HCT116 (cell line): ENCODE measurements at regions not wholly inside any gene's neighbourhood (a gene's known extent, or its start where the extent isn't known, plus 50 kb on each side); places are given as distances from the start of the nearest gene placed in this dataset.

ENCODE experiments used
- ATAC-seq: fragments of 200-7000 bp; cut with Tn5 transposase; 2 replicates; pipeline ENCODE4 v1.9.1; 2020; ENCODE audit warnings: mild to moderate bottlenecking, moderate library complexity
- BruUV-seq: library from RNA; stranded (reverse); fragments of 400-500 nt; replicated peaks from 2 replicates; lab custom pipeline; 2021; lab: Mats Ljungman, UMichigan
- CTCF ChIA-PET: fragments of 300-600 bp; sonication (Branson Sonifier 250); formaldehyde crosslinking; loops from one replicate; lab custom pipeline; 2021; ENCODE audit warnings: antibody characterized with exemption; lab: Charles Lee
- POLR2A ChIA-PET: fragments of 300-600, 350-600 bp; sonication (Branson Sonifier 250); formaldehyde crosslinking; loops from one replicate; lab custom pipeline; 2021; ENCODE audit warnings: antibody characterized with exemption; lab: Charles Lee
- RAD21 ChIA-PET, 2 experiments: fragments of 300-600 bp; sonication (Branson Sonifier 250); formaldehyde crosslinking; loops; one replicate each; lab custom pipeline; 2023; ENCODE audit warnings: low total read pairs in 2 of 2; ENCODE audit not compliant: uncharacterized antibody in 2 of 2, unreplicated experiment in 2 of 2, low non-redundant PET in 1 of 2; lab: Charles Lee
- DNase-seq: peaks from one replicate; pipeline ENCODE4 v3.0.0-alpha.2; 2010; ENCODE audit warnings: low read depth, low spot score
- H2AFZ ChIP-seq: fragments of 200-600 bp; shearing (Covaris generic), sonication (generic); 2 replicates; pipeline ENCODE4 v1.6.1; 2017; ENCODE audit warnings: low read depth, mixed run types, mixed read lengths, antibody characterized with exemption, low read length; ENCODE audit not compliant: poor library complexity, severe bottlenecking
- H3K27ac ChIP-seq: 2 replicates; pipeline ENCODE4 v1.5.1; 2012; ENCODE audit warnings: low read depth, low read length
- H3K27me3 ChIP-seq: fragments of 200-600 bp; sonication (generic); 2 replicates; pipeline ENCODE4 v1.6.1; 2016; ENCODE audit warnings: mixed run types, low read length, mixed read lengths; ENCODE audit not compliant: insufficient read depth
- H3K36me3 ChIP-seq, 2 experiments: fragments of 200-500 bp in 1 of 2; fragments of 200-600 bp in 1 of 2; sonication (Bioruptor generic) in 1 of 2; sonication (generic) in 1 of 2; 2 replicates each; pipeline versions ENCODE4 v1.5.1 to v1.6.1; 2014 to 2016; ENCODE audit warnings: low read length in 2 of 2, inconsistent platforms in 1 of 2, mixed read lengths in 1 of 2, mixed run types in 1 of 2; ENCODE audit not compliant: insufficient read depth in 2 of 2, control insufficient read depth in 1 of 2
- H3K4me1 ChIP-seq, 2 experiments: fragments of 200-600 bp in 1 of 2; sonication (generic) in 1 of 2; 2 replicates each; pipeline versions ENCODE4 v1.5.1 to v1.6.1; 2012 to 2017; ENCODE audit warnings: low read length in 2 of 2, inconsistent platforms in 1 of 2, mild to moderate bottlenecking in 1 of 2, mixed read lengths in 1 of 2, mixed run types in 1 of 2, moderate library complexity in 1 of 2; ENCODE audit not compliant: insufficient read depth in 2 of 2, control insufficient read depth in 1 of 2
- H3K4me2 ChIP-seq: fragments of 200-600 bp; sonication (generic); 2 replicates; pipeline ENCODE4 v1.6.1; 2017; ENCODE audit warnings: mixed run types, low read length, mixed read lengths
- H3K4me3 ChIP-seq, 2 experiments: fragments of 200-600 bp in 1 of 2; sonication (generic) in 1 of 2; replicated peaks in 1 of 2; 2 replicates each; pipeline ENCODE4 v1.5.1; 2011 to 2016; ENCODE audit warnings: low read length in 2 of 2, control low read depth in 1 of 2, low read depth in 1 of 2, mild to moderate bottlenecking in 1 of 2, mixed read lengths in 1 of 2, mixed run types in 1 of 2
- H3K79me2 ChIP-seq: fragments of 200-600 bp; sonication (generic); 2 replicates; pipeline ENCODE4 v1.6.1; 2017; ENCODE audit warnings: mild to moderate bottlenecking, mixed run types, low read length, moderate library complexity, mixed read lengths; ENCODE audit not compliant: insufficient read depth
- H3K9ac ChIP-seq: fragments of 200-600 bp; sonication (generic); 2 replicates; pipeline ENCODE4 v1.6.1; 2016; ENCODE audit warnings: low read length, mixed read lengths
- H3K9me2 ChIP-seq: fragments of 200-600 bp; sonication (generic), shearing (Covaris generic); 2 replicates; pipeline ENCODE4 v1.6.1; 2017; ENCODE audit warnings: mixed run types, mild to moderate bottlenecking, moderate library complexity; ENCODE audit not compliant: insufficient read depth
- H3K9me3 ChIP-seq, 2 experiments: fragments of 200-500 bp in 1 of 2; fragments of 200-600 bp in 1 of 2; sonication (Bioruptor generic) in 1 of 2; sonication (generic) in 1 of 2; 2 replicates each; pipeline ENCODE4 v1.6.1; 2014 to 2017; ENCODE audit warnings: low read length in 2 of 2, mixed read lengths in 2 of 2, inconsistent platforms in 1 of 2, low read depth in 1 of 2, mild to moderate bottlenecking in 1 of 2, mixed run types in 1 of 2, moderate library complexity in 1 of 2; ENCODE audit not compliant: control insufficient read depth in 1 of 2, insufficient read depth in 1 of 2
- H4K20me1 ChIP-seq: fragments of 200-600 bp; sonication (generic), shearing (Covaris generic); 2 replicates; pipeline ENCODE4 v1.6.1; 2017; ENCODE audit warnings: mixed run types, mild to moderate bottlenecking, moderate library complexity; ENCODE audit not compliant: insufficient read depth
- ATF3 ChIP-seq: IDR thresholded peaks from 2 replicates; pipeline ENCODE4 v1.6.1; 2012
- CBX3 ChIP-seq: IDR thresholded peaks from 2 replicates; pipeline ENCODE4 v1.6.1; 2012; ENCODE audit warnings: low read depth
- CTCF ChIP-seq, 3 experiments: fragments of 200-600 bp in 1 of 3; sonication (generic) in 1 of 3; IDR thresholded peaks in 2 of 3; conservative IDR thresholded peaks in 1 of 3; 2 replicates each; pipeline ENCODE4 v1.5.1; 2012 to 2017; ENCODE audit warnings: low read depth in 2 of 3, low read length in 2 of 3, antibody characterized with exemption in 1 of 3, borderline replicate concordance in 1 of 3, control low read depth in 1 of 3, mild to moderate bottlenecking in 1 of 3, mixed read lengths in 1 of 3, mixed run types in 1 of 3, moderate library complexity in 1 of 3; ENCODE audit not compliant: insufficient read depth in 1 of 3
- EGR1 ChIP-seq: IDR thresholded peaks from 2 replicates; pipeline ENCODE4 v1.6.1; 2012; ENCODE audit warnings: low read depth
- ELF1 ChIP-seq: IDR thresholded peaks from 2 replicates; pipeline ENCODE4 v1.6.1; 2012; ENCODE audit warnings: low read depth, borderline replicate concordance
- EZH2 ChIP-seq: fragments of 200-600 bp; sonication (generic); IDR thresholded peaks from 2 replicates; pipeline ENCODE4 v1.6.1; 2017; ENCODE audit warnings: antibody characterized with exemption, mixed run types
- EZH2phosphoT487 ChIP-seq: fragments of 200-600 bp; IDR thresholded peaks from 2 replicates; pipeline ENCODE4 v1.6.1; 2018; ENCODE audit warnings: antibody characterized with exemption, borderline replicate concordance
- FOSL1 ChIP-seq: IDR thresholded peaks from 2 replicates; pipeline ENCODE4 v1.6.1; 2012; ENCODE audit warnings: low read depth
- SP1 ChIP-seq: IDR thresholded peaks from 2 replicates; pipeline ENCODE4 v1.6.1; 2012; ENCODE audit warnings: low read depth
- SRF ChIP-seq: IDR thresholded peaks from 2 replicates; pipeline ENCODE4 v1.6.1; 2012; ENCODE audit warnings: low read depth
- ZBTB33 ChIP-seq: IDR thresholded peaks from 2 replicates; pipeline ENCODE4 v1.6.1; 2011; ENCODE audit warnings: mild to moderate bottlenecking, low read length, moderate library complexity; ENCODE audit not compliant: insufficient replicate concordance; ENCODE audit errors: extremely low read depth
- intact Hi-C: fragments of 100-400 bp; cut with micrococcal nuclease; formaldehyde crosslinking; loops from 2 replicates; pipeline ENCODE4 v1.10.0; 2022

DNA sequence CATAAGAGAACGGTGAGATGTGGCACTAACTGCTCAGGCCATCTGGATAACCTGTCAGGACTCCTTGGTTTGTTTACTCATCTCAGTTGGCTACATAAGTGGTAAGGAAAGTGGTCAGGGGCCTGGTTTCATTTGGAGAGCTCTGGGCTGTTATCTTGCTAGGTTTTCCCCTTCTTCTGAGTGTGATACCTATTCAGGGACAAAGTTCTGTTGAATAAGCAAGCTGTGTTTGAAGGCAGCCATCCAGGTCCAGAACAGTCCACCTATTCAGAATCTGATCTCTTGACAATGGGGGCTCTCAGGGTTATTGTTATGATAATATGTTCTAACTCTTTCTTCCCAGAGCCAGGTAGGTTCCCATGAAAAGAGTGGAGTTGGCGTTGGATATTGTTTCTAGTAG, 194.9 kb downstream of the PAH start:
- no TSS peak for BruUV-seq
- DNase-seq (no peak), ATAC-seq (no peak)
- Histone ChIP-seq H3K27ac (no peak overlapping the region), H3K9me3 (no peaks in the 10 kb centered on the region), H3K27me3 (no peaks in the 10 kb centered on the region; the same call in 1 of the 2 replicates), H3K4me3 (no peak overlapping the region), H3K79me2 (no peaks in the 10 kb centered on the region), H3K4me1 (no peaks in the 10 kb centered on the region), H4K20me1 (no peaks in the 10 kb centered on the region), H2AFZ (no peak overlapping the region), H3K4me2 (no peak overlapping the region), H3K36me3 (no peaks in the 10 kb centered on the region), H3K9ac (no peak overlapping the region), H3K9me2 (no peaks in the 10 kb centered on the region)
- POLR2A ChIA-PET, result no interaction called here
- TF ChIP-seq EZH2 (no peak), EZH2phosphoT487 (no peak), ZBTB33 (no peak), ATF3 (no peak), ELF1 (no peak), EGR1 (no peak), CBX3 (no peak), SRF (no peak), SP1 (no peak), FOSL1 (no peak), CTCF (IDR thresholded peaks at IDR 0.05 in 2 of 3, conservative IDR thresholded peaks at IDR 0.05 in 1 of 3; ENCODE audit: borderline replicate concordance in 1 of 3, insufficient read depth in 1 of 3, low read depth in 2 of 3, low read length in 2 of 3) (no peak)
- intact Hi-C loops, result no loop called here
- RAD21 ChIA-PET, result no interaction called here
- CTCF ChIA-PET, result no interaction called here
